RWPE2 (cell line): ENCODE measurements at regions not wholly inside any gene's neighbourhood (a gene's known extent, or its start where the extent isn't known, plus 50 kb on each side); places are given as distances from the start of the nearest gene placed in this dataset.

Experiments used
- ATAC-seq: fragments of 200-7000 bp; cut with Tn5 transposase; 3 replicates; pipeline ENCODE4 v1.9.1; 2021; ENCODE audit warnings: low read depth
- DNase-seq: peaks from one replicate; pipeline ENCODE4 v3.0.0-alpha.2; 2020; ENCODE audit warnings: low spot score
- H3K27ac ChIP-seq: fragments of 450-650 bp; 2 replicates; pipeline ENCODE4 v1.5.1; 2017; ENCODE audit warnings: mild to moderate bottlenecking; ENCODE audit not compliant: poor library complexity, severe bottlenecking
- H3K27me3 ChIP-seq: fragments of 250-450 bp; sonication (Bioruptor Pico); 2 replicates; pipeline ENCODE4 v1.5.1; 2021; ENCODE audit warnings: mild to moderate bottlenecking, moderate library complexity; ENCODE audit not compliant: insufficient read depth, poor library complexity, severe bottlenecking
- H3K36me3 ChIP-seq: fragments of 250-450 bp; sonication (Bioruptor Pico); 2 replicates; pipeline ENCODE4 v1.5.1; 2020; ENCODE audit warnings: low read depth, mild to moderate bottlenecking, moderate library complexity
- H3K4me1 ChIP-seq: fragments of 250-450 bp; sonication (Bioruptor Pico); 2 replicates; pipeline ENCODE4 v1.5.1; 2021; ENCODE audit warnings: mild to moderate bottlenecking, moderate library complexity; ENCODE audit not compliant: insufficient read depth, poor library complexity, severe bottlenecking
- H3K4me3 ChIP-seq: fragments of 250-450 bp; sonication (Bioruptor Pico); 2 replicates; pipeline ENCODE4 v1.5.1; 2021; ENCODE audit warnings: mild to moderate bottlenecking, moderate library complexity; ENCODE audit not compliant: severe bottlenecking
- H3K9me3 ChIP-seq: fragments of 250-450 bp; sonication (Bioruptor Pico); 2 replicates; pipeline ENCODE4 v1.5.1; 2021; ENCODE audit warnings: mild to moderate bottlenecking, moderate library complexity; ENCODE audit not compliant: severe bottlenecking
- TF ChIP-seq, protein P1 (sequence below): fragments of 450-650 bp; IDR thresholded peaks from one replicate; pipeline ENCODE4 v1.5.1; 2017; ENCODE audit warnings: mild to moderate bottlenecking, moderate library complexity; ENCODE audit not compliant: poor library complexity, severe bottlenecking

DNA sequence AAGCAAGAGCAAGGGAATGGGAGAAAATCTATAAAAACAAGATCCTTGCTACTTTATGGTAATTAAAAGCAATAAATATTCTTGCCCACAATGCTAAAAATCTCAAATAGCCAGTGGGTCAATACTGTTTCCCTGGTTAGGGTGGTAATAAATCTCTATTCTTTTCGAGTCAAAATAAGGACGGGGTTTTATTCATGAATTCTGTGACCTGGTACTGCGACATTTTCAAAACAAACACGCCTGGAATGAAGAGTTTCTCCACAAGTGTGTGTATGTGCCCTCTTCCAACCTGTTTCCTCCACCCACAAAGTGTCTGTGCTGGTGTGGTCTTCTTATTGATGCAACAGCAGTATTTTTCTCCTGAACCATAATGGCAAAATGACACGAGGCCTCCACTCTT, 358.8 kb upstream of the BRINP1 start:
- H3K4me1 ChIP-seq, result no peaks in the 10 kb centered on the region
- no peak for ATAC-seq

DNA sequence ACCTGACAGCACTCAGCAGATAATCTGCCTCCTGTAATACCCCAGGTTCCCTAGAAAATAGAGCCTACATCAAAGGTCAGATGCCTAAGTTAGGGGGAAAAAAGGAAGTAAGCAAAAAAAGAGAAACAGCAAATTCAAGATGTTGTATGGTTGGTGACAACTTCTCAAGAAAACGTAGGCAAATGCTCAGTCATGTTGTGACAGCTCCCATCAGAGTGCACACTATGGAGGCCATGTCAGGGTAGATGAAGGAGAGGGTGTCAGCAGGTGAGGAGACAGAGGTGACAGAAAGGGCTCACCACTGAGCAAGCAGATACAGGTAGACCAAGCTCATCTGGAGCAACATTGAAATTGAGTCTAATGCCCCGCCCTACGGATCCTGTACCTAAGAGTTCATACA, 356.8 kb upstream of the BRINP1 start:
- H3K36me3 ChIP-seq, result no peaks in the 10 kb centered on the region
- H3K9me3 ChIP-seq, result no peaks in the 10 kb centered on the region
- TF ChIP-seq, protein P1, sequence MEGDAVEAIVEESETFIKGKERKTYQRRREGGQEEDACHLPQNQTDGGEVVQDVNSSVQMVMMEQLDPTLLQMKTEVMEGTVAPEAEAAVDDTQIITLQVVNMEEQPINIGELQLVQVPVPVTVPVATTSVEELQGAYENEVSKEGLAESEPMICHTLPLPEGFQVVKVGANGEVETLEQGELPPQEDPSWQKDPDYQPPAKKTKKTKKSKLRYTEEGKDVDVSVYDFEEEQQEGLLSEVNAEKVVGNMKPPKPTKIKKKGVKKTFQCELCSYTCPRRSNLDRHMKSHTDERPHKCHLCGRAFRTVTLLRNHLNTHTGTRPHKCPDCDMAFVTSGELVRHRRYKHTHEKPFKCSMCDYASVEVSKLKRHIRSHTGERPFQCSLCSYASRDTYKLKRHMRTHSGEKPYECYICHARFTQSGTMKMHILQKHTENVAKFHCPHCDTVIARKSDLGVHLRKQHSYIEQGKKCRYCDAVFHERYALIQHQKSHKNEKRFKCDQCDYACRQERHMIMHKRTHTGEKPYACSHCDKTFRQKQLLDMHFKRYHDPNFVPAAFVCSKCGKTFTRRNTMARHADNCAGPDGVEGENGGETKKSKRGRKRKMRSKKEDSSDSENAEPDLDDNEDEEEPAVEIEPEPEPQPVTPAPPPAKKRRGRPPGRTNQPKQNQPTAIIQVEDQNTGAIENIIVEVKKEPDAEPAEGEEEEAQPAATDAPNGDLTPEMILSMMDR, result no peak
- no peaks in the 10 kb centered on the region for H3K27me3 ChIP-seq
- DNase-seq, result no peak
- no peaks in the 10 kb centered on the region for H3K4me1 ChIP-seq
- no peak for ATAC-seq
- no peak overlapping the region for H3K27ac ChIP-seq
- no peak overlapping the region for H3K4me3 ChIP-seq

More for the DNA sequence above, 358.8 kb upstream of the BRINP1 start:
- DNase-seq, result no peak
- no peaks in the 10 kb centered on the region for H3K9me3 ChIP-seq
- H3K27me3 ChIP-seq, result no peaks in the 10 kb centered on the region
- no peak overlapping the region for H3K4me3 ChIP-seq
- no peaks in the 10 kb centered on the region for H3K36me3 ChIP-seq
- TF ChIP-seq, protein P1, result no peak
- no peak overlapping the region for H3K27ac ChIP-seq

- DNase-seq (no peak), ATAC-seq (no peak)
- no peaks in the 10 kb centered on the region for H3K36me3 ChIP-seq
- no peak overlapping the region for H3K4me3 ChIP-seq
- TF ChIP-seq, protein P1, result no peak
- H3K4me1 ChIP-seq, result no peaks in the 10 kb centered on the region
- no peaks in the 10 kb centered on the region for H3K9me3 ChIP-seq
- H3K27ac ChIP-seq, result no peak overlapping the region
- no peaks in the 10 kb centered on the region for H3K27me3 ChIP-seq
Measured at GRCh38 chr9:119722384-119722783, 353.1 kb upstream of the BRINP1 start.

DNA sequence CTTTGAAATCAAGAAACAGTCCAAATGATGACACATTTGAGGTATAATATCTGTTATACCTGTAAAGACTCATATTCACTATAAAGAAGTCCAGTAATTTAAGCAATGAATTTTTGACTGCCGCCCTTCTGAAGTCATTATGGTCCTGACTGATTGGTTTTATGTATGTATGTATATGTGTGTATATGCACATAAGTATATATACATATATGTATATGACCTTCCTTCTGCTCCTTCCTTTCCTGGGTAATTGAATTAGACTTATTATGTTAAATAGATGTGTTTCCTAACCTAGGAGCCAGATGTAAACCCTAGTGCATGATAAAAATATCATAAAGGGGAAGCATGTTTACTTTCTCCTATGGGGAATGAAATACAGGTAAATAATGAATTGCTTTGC, 343.1 kb upstream of the BRINP1 start:
- H3K27me3 ChIP-seq, result no peaks in the 10 kb centered on the region

GRCh38 chr9:119709431-119709830, 340.2 kb upstream of the BRINP1 start:
- Histone ChIP-seq H3K27me3 (no peaks in the 10 kb centered on the region), H3K27ac (no peak overlapping the region), H3K36me3 (no peaks in the 10 kb centered on the region), H3K4me1 (no peaks in the 10 kb centered on the region), H3K4me3 (no peak overlapping the region), H3K9me3 (no peaks in the 10 kb centered on the region)
- TF ChIP-seq, protein P1, result no peak
- DNase-seq (no peak), ATAC-seq (no peak)

More for the DNA sequence above, 343.1 kb upstream of the BRINP1 start:
- Histone ChIP-seq H3K9me3 (no peaks in the 10 kb centered on the region), H3K4me1 (no peaks in the 10 kb centered on the region), H3K27ac (no peak overlapping the region), H3K4me3 (no peak overlapping the region), H3K36me3 (no peaks in the 10 kb centered on the region)
- TF ChIP-seq, protein P1, result no peak
- no peak for DNase-seq
- ATAC-seq, result no peak
